ENCODE measurements at regions not wholly inside any gene's neighbourhood (a gene's known extent, or its start where the extent isn't known, plus 50 kb on each side); places are given as distances from the start of the nearest gene placed in this dataset.
"Not testable (repeated sequence)": the region's sequence is repeated elsewhere in the genome, so short reads cannot be mapped to it uniquely, and the experiment has no call there.

DNA sequence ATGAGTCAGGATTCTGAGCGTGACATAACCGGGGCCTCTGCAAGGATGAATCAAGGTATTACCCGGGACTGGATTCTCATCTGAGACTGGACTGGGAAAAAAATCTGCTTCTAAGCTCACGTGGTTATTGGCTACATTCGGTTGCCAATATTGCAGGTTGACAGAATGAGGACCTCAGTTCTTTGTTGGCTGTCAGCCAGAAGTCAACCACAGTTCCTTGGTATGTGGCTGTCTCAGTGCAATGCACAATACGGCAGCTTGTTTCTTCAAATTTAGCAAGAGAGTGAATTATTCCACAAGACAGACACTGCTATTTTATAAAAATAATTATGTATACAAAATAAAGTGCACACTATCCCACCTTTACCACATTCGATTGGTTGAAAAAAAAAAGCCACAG, 424.2 kb downstream of the KLHL4 start:
- no peak for DNase-seq
- ATAC-seq: no peak

DNA sequence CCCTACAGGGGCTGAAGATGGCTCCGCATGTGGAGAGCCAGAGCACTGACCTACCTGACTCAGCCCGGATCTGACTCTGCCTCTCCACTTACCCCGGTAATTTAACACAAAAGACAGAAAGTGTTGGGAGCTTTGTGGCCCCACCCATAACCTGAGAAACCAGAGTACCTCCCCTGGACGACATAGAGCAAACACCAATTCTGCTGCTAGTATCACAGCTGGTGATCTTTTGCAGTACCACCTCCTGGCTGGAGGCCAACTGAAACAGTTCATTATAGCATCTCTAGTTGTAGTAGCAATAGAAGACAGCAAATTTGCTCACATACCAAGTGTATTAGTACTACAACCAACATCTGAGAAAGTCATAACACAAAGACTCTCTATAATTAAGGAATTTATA, 443.9 kb downstream of the KLHL4 start:
- ATAC-seq: no peak
- DNase-seq: no peak

DNA sequence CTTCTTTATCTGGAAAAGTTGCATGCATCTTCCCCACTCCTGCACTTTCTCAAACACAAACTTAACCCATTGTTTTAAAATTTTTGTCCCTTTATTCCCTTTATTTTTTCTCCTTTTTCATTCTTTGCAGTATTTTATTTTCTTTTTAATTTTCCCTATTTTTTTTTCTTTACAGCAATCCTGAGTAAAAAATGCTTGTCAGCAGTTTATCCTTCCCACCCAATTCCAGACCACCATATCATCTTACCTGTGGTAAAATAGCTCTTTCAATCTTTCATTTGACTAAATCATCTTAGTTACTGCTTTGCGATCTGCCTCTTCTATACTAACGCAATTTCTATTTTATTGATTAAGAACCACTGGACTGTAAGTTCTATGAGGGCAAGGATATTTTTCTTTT, 450.5 kb downstream of the KLHL4 start:
- no peak for DNase-seq
- ATAC-seq: no peak

DNA sequence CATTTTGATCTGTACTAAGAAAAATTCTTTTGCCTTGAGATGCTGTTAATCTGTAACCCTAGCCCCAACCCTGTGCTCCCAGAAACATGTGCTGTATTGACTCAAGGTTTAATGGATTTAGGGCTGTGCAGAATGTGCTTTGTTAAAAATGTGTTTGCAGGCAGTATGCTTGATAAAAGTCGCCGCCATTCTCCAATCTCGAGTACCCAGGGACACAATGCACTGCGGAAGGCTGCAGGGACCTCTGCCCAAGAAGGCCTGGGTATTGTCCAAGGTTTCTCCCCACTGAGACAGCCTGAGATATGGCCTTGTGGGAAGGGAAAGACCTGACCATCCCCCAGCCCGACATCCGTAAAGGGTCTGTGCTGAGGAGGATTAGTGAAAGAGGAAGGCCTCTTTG, 454.5 kb downstream of the KLHL4 start:
- not testable (repeated sequence) for ATAC-seq

DNA sequence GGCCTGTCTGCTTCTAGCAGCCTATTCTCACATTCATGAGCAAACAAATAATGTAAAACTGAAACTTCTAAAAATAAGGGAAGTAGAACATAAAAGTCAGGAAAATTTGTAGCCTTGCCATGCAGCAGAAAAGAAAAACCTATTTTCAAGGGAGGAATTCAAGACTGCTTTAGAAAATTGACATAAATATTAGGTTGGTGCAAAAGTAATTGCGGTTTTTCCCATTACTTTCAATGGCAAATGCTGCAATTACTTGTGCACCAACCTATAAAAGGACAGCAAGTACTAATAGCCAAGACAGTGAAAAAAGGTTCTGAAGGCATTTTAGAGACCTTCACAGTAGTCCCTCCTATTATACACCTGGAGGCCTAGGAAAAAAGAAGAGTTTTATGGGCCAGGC, 457.8 kb downstream of the KLHL4 start:
- ATAC-seq (no peak), DNase-seq (no peak)

More for the DNA sequence above, 454.5 kb downstream of the KLHL4 start:
- not testable (repeated sequence) for DNase-seq

DNA sequence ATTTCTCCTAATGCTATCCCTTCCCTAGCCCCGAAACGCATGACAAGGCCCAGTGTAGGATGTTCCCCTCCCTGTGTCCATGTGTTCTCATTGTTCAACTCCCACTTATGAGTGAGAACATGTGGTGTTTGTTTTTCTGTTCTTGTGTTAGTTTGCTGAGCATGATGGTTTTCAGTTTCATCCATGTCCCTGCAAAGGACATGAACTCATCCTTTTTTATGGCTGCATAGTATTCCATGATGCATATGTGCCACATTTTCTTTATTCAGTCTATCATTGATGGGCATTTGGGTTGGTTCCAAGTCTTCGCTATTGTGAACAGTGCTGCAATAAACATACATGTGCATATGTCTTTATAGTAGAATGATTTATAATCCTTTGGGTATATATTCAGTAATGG, 490.3 kb downstream of the KLHL4 start:
- not testable (repeated sequence) for ATAC-seq, DNase-seq

DNA sequence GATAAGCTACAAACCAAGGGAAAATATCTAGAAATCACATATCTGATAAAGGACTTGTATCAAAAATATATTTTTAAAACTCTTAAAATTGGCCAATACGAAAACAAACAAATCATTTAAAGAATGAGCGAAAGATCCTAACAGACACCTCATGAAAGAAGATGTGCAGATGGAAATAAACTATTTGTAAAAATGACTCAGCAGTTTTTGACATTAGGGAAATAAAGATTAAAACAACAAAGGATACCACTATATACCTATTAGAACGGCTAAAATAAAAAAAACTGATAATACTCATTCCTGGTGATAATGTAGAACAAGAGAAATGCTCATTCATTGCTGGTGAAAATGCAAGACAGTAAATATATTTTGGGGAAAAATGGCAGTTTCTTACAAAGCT, 506.4 kb downstream of the KLHL4 start:
- ATAC-seq: no peak

DNA sequence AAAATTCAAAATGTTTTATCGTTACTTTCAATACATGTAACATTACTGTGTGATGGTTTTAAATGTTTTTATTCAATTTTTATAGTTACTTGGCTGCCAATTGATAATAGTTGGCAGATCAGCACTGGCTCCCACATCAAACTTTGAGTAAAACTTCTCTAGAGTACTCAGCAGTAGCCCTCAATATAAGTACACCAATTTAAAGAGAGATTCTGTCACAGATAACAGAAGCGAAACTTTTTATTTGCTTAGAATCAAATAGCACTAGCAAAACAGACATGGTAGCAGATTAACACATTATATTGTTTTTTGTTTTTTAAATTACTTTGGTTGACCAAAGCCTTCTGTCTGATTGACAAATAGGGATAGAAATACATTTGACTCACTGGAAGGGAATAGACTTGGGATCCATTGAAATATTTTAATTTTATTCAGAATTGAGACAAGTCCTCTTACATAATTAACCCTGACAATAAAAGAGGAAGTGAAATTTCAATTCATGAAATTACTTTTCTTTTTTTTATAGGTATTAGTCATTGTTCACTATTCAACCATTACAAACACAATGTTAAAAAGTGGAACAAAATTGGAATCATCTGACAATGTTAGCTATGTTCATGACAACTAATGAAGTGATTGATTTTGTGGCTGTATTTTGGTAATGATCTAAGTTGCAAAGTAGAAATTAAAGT, 554.9 kb downstream of the KLHL4 start:
- ATAC-seq (no peak), DNase-seq (no peak)

More for the DNA sequence above, 506.4 kb downstream of the KLHL4 start:
- DNase-seq: no peak

DNA sequence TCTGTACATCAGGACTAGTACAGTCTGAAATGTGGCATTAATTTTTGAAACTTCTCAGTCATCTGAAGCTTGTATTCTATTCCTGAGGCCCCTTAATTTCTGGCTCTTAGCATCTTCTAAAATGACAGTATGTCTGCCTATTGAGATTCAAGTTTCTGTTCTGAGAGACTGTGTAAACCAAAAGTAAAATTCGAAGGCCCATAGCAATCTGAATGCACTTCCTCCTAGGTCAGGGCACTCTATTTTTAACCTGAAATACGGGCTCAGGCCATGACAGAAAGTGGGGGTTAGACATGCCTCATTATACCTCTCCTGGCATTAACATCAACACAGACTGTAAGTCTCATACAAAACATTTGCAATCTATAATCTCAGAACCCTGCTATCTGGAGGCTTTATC, 584.4 kb downstream of the KLHL4 start:
- ATAC-seq (no peak), DNase-seq (no peak)

DNA sequence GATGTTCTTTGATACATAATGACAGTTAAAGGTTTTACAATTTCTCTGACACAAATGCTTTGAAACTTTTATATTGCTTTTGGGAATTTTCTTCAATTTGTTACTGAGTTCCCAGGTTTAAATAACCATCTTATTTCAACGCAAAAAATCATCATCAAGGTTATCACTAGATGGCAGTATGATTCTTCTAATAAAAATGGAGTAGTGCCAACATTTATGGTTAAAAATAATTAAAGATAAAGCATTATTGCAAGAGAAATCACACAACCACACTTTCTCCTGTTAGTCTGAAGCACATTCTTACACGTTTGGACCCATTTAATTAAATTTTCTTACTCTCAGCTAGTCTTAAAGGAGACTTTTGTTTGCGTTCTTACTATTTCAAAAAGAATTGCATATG, 611.3 kb upstream of the CPXCR1 start:
- ATAC-seq (no peak), DNase-seq (no peak)

DNA sequence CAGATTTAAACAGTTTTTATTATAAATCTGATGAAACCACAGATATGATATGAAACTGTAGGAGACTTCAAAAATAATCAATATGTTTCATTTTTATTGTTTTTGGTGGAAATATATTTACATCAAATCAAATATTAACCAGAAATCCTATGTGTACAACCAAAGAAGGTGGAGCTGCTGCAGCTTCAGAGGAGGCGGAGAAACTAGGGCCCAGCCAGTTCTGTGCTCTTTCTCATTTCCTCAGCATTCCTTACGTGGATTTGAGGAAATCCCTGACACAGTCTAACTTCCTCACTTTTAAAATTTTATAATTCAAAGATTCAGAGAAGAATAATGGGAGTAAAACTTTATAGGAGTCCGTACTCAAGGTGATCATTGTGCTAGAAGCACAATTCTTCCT, 610.7 kb upstream of the CPXCR1 start:
- no peak for DNase-seq

DNA sequence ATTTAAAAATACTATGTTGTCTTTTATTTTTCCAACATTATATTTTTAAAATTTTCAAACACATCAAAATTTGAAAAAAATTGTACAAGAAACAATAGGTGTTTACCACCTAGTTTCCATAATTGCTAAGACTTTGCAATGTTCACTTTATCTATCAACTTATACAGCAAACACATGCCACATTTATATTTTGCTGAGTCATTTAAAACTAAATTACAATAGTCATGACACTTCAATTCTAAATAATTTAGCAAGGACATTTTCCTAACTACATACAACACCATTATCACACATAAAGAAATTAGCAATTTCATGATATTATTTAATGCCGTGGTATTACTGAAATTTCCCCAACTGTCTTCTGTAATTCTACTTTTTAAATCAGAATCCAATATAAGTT, 600.4 kb upstream of the CPXCR1 start:
- ATAC-seq (no peak), DNase-seq (no peak)

More for the DNA sequence above, 610.7 kb upstream of the CPXCR1 start:
- ATAC-seq: no peak

DNA sequence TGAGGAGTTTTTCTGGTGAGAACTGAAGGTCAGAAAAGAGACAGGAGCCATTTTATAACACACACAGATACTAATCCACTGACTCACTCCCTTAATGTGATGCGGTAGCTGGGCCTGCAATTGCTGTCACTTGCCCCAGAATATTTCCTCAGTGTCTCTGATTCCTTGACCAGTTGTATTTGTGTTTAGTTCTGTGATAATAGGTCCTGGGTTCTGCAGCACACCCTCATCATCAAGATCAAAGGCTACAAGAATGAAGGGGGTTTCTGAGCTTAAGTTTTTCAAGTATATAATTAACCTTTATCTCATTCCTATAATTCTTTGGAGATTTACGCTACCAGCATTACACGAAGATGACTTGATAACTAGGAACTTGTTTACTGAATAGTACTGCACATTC, 576.5 kb upstream of the CPXCR1 start:
- DNase-seq (no peak), ATAC-seq (no peak)

DNA sequence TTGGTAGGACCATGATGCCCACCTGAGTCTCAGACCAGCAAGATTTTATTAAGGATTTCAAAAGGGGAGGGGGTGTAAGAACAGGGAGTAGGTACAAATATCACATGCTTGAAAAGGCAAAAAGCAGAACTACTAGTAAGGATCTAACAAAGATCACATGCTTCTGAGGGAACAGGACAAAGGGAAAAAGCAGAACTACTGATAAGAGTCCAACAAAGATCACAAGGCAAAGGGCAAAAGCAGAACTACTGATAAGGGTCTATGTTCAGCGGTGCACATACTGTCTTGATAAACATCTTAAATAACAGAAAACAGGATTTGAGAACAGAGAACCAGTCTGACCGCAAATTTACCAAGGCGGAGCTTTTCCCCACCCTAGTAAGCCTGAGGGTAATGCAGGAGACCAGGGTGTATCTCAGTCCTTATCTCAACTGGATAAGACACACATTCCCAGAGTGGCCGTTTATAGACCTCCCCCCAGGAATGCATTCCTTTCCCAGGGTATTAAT, 573.0 kb upstream of the CPXCR1 start:
- DNase-seq, ATAC-seq: not testable (repeated sequence)

DNA sequence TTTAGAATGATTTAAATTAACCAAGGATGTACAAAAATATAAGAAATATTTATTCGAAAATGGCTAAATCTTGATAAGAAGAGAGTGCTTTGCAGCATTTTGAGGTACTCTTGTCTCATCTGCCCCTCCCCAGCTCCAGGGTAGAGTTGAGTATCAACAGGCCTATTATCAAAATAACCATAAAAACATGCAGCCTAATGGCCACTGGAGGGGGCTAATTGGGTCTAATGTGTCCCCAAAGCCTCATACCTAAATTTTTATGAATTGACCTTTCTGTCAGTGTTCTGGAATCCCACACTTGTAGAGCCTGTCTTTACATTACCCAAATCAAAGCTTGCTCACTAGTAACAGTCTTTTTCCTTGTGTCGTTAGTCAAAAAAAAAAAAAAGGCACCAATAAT, 544.9 kb upstream of the CPXCR1 start:
- no peak for ATAC-seq

DNA sequence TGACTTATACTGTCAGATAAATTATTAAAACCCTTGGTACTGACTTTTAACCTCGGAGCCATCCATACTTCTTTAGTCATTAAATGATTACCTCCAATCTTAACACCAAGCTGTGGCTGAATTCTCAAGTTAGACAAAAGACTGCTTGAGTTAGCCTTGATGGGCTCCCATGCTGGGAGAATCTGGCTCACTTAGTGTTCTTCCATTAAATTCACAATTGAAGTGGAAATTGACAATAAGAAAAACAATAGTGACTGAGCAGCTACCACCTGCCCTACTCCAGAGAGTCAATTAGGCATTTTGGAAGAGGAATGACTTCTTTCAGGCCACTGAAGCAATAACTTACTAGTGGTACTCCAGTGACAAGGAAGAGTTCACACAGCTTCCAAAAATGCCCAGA, 503.0 kb upstream of the CPXCR1 start:
- DNase-seq (no peak), ATAC-seq (no peak)

More for the DNA sequence above, 544.9 kb upstream of the CPXCR1 start:
- DNase-seq: no peak

DNA sequence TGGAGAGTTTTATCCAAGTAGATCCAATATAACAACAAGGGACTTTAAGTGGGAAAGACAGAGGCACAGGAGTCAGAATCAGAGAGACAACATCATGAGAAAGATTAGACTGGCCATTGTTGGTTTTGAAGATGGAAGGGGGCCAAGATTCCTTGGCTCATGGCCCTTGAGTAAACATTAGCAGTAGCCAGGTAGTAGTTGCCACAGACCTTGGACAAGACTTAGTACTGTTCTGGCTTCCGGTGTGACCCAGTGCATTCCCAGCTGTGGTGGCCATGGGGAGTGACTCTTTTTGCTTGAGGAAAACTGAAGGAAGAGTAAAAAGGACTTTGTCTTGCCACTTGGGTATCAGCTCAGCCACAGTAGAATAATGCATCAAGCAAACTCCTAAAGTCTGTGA, 462.2 kb upstream of the CPXCR1 start:
- ATAC-seq (no peak), DNase-seq (no peak)

DNA sequence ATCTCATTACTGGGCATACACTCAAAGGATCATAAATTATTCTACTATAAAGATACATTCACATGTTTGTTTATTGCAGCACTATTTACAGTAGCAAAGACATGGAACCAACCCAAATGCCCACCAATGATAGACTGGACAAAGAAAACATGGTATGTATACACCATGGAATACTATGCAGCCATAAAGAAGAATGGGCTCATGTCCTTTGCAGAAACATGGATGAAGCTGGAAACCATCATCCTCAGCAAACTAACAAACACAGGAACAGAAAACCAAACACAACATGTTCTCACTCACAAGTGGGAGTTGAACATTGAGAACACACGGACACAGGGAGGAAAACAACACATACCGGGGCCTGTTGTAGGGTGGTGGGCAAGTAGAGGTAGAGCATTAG, 433.1 kb upstream of the CPXCR1 start:
- DNase-seq, ATAC-seq: not testable (repeated sequence)

DNA sequence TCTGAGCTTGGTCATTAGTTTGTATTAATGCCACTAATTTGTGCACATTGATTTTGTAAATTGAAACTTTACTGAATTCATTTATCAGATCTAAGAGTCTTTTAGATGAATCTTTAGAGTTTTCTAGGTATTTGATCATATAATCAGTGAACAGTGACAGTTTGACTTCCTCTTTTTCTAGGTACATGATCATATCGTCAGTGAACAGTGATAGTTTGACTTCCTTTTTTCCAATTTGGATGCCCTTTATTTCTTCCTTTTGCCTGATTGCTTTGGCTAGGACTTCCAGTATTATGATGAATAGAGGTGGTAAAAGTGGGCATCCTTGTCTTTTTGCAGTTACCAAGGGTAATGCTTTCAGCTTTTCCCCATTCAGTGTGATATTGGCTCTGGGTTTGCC, 421.4 kb upstream of the CPXCR1 start:
- no peak for DNase-seq
- ATAC-seq: no peak

DNA sequence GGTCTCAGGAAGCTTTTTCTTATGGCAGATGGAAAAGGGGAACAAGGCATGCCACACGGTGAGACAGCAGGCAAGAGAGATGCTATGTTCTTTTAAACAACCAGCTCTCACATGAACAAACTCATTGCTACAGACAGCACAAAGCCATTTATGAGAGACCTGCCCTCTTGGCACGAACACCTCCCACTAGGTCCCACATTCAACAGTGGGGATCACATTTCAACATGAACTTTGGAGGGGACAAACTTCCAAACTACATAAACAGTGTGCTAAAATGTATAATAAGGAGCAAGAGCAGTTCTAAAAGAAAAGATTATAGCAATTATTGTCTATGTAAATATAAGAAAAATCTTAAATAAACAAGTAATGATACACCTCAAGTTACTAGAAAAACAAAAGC, 391.8 kb upstream of the CPXCR1 start:
- DNase-seq (no peak), ATAC-seq (no peak)

DNA sequence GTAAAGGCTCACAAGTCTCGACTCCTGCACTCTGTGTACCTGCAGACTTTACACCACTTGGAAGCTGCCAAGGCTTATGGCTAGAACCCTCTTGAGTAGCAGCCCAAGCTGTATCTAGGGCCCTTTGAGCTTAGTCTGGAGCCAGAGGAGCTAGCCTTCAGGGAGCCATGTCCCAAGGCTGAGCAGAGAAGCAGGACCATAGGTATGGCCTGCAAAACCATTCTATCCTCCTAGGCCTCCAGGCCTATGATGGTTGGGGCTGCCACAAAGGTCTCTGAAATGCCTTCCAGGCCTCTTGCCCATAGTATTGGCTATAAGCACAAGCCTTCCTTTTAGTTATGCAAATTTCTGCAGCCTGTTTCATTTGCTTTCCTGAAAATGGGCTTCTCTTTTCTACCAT, 380.7 kb upstream of the CPXCR1 start:
- ATAC-seq: no peak
- DNase-seq: no peak

DNA sequence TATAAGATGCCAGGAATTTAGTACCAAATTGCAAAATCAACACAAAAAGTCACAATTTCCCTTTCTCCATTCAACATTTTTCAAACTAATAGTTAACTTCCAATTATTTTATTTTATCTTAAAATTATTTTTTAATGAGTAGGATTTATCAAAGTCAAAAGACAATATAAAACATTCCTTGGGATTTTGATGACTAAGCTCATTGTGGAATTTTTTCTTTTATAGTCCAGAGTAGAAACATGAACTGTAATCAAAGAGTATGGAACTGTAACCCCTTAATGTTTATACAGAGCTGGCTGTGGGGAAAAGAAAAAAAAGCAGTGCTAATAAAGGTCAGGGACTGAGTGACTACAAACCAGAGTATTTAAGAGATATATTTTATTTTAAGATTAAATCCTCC, 368.6 kb upstream of the CPXCR1 start:
- ATAC-seq (no peak), DNase-seq (no peak)

DNA sequence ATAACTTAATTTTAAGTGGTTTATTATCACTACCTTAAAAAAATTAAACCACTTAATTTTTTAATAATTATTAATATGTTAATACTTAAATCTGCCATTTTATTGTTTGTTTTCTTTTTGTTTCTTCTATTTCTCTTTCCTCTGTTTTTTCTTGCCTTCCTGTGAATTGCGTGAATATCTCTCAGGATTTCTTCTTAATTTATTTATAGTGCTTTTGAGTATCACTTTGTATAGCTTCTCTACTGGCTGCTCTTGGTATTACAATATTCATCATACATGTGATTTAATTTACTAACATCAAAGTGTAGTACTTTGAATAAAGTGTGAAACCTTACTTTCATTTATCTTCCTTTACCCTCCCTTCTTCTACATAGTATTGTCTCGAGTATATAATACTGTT, 349.5 kb upstream of the CPXCR1 start:
- DNase-seq (no peak), ATAC-seq (no peak)

DNA sequence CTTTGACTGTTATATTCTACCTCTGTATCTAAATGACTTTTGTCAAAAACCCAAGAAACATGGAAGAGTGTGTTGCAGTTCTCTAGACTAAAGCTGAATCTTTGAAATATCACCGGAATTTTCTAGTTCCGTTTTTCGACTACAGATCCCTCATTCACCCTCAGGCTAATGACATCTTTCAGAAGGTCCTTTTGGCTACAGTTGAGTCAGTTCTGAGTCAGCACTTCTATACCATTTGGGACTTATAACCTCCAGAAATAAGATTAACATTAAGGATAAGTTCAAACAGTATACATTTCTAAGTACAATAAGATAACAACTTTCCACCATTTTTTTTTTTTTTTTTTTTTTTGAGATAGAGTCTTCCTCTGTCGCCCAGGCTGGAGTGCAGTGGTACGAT, 331.0 kb upstream of the CPXCR1 start:
- ATAC-seq: no peak

More for the DNA sequence above, 331.0 kb upstream of the CPXCR1 start:
- no peak for DNase-seq
